ENCODE measurements at regions not wholly inside any gene's neighbourhood (a gene's known extent, or its start where the extent isn't known, plus 50 kb on each side); places are given as distances from the start of the nearest gene placed in this dataset.
A peak's percentile ranks its signal among the peaks of the same experiment; 100 is the strongest.

DNA sequence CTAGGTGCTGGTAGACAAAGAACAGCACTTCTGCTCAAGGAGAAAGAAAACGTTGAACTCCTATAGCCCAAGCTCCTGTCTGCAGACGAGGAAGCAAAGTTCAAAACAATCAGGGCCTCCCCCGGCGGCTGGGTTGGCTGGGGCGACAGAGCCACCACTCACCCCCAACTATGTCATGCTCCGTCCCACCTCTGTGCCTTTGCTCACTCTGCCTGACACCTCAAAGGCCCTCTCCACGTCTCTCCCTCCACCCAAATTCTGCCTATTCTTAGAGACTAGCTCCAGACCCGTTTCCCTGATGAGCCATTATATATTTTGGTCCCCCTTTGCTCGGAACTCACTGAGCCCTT lies 304.3 kb downstream of the TLE3 start:
- no peak for DNase-seq

- no peak for DNase-seq
Measured at GRCh38 chr15:69793781-69794451, 303.8 kb downstream of the TLE3 start.

GRCh38 chr15:69794645-69795469 lies 302.9 kb downstream of the TLE3 start:
- no peak for DNase-seq

DNA sequence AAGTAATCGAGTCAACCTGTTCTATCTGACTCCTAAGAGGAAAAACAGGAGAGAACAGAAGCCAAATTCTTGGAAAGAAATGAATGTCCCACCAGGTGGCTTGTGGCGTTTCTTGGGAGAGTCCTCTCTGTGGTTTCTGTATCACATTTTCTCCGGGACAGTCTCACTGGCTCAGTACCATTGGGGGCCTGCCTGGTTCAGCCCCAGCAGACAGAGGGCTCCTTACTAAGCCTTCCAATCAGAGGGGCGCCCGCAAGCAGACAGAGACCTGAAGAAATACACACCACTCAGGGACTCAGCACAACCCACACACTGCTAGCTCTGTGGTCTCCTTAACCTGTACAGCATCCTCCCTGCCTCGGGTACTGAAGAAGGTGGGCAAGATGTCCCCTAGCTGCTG lies 302.1 kb downstream of the TLE3 start:
- no peak for DNase-seq

DNA sequence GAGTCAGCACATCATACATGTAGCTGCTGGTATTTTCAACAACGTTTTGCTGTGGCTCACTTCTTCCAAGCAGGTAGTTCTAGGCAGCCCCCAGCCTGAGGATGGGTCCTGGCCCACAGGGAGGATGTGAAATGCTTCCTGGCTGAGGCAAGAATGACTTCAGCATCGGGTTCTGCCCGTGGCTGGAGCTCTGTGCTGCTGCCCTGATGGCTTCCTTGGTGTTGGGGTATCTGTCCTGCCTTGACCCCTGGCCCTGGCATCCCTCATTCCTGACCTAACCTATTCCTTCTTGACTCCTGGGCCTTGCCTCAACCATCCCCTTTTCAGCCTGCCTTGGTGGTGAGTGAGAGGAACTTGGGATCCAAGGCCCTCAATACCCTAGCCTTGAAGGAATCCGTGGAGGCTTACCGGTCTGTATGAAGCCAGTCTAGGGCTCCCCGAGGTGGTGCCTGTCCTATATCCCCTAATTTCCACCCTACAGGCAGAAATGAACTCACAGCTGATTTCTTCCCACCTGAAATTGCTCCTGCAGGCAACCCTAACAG lies 300.6 kb downstream of the TLE3 start:
- DNase-seq: no peak

GRCh38 chr15:69797615-69798014 lies 300.1 kb downstream of the TLE3 start:
- DNase-seq: no peak

DNA sequence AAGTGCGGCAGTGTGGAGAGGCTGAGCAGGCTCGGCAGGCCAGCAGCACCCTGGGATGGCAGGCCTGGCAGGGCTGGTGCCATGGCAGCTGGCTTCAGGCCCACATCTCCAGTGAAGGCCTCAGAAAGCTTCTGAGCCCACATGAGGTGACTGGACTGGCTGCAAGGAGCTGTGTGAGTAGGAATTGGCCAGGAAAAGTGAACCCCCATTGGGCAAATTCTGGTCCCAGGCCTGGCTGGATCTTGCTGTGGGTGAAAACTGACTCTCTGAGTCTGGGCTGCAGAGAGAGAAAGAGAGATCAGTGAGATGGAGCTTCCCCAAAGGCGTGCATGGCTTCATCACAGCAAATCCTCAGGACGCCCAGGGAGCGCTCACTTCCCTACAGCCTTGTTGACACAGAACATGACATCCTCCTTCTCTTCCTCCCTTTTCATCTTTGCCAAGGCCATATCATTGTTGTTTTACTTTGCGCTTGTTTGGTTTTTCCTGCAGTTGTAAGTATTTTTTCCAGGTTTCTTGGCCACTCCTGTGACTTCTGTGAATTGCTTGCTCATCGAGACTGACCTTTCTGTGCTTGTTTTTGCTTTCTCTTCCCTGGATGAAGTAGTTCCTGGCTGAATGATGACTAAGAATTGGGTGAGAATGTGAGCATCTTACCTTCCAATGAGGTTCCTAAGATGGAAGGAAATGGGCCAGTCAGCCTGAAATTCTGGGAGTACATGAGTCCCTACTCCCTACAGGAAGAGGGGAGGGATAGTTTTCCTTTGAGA lies 299.1 kb downstream of the TLE3 start:
- no peak for DNase-seq

GRCh38 chr15:69801144-69801543 lies 296.6 kb downstream of the TLE3 start:
- DNase-seq: no peak

DNA sequence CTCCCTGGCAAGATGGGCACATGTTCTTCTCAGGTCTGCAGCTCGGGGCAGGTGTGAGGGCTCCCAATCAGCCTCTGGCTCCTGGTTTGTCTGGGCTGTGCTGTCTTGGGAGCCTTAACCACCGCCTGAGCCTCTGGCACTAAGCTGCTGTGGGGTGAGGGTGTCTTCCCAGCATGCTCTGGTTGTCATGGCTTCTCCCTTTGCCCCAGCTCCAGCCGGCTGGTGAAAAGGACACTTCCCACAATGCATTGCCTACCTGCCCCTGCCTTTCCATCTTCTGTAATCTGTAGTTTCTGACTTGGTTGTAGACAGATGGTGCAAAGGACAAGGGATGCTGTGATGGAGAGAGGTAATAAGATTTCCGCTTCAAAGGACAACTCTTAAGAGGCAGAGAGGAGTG lies 295.3 kb downstream of the TLE3 start:
- no peak for DNase-seq

- no peak for DNase-seq
Measured at GRCh38 chr15:69804786-69805185, 292.9 kb downstream of the TLE3 start.

DNA sequence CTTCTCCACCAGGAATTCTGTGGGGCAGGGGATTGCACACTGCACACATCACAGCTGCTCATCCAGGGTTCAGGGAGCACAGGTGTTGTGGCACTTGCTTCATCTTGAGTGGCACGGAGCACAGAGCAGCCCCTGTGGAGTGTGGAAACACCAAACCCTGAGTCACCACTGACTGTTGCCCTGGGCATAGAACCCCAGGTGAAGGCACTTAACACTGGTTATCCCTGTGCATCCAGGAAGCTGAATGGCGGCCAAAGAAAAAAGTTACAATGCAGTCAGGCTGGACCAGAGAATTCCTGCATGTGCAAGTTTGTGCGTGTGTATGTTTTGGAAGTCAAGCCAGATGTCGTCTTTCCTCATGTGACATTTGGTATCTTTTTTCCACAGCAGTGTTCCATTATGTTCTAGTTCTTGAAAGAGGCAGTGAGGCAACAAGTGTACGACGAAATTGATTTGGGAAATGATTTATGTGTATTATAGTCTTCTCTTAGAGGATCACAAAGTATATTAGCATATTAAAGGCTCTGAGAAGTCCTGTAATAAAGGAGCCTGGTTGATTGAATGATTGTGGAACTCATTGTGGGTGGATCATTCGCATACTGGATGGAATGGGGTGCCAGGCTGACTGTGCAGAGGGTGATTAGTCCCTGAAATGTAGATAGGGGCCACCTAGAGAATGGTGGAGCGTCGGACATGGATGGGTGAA lies 292.3 kb downstream of the TLE3 start:
- no peak for DNase-seq

GRCh38 chr15:69806287-69806915 lies 291.3 kb downstream of the TLE3 start:
- no peak for DNase-seq

- DNase-seq: no peak
Measured at GRCh38 chr15:69807721-69808120, 290.0 kb downstream of the TLE3 start.

- no peak for DNase-seq
Measured at GRCh38 chr15:69808756-69809155, 289.0 kb downstream of the TLE3 start.

DNA sequence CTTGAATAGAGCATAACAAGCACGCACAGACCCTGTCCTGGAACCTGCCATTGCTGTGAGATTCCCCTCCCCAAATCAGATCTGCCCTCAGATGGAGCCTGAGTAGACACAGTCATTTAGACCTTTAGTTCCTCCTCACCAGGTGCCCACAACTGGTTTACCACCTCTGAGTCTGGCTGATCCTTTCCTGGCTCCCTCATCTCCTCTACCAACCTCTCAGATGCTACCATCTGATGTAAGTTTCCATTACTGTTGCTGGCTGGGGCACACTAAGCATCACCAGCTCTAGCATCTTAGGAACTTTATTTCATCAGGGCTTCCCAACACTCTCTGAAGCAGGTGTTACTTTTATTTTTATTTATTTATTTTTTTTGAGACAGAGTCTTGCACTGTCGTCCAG lies 288.3 kb downstream of the TLE3 start:
- DNase-seq: no peak

- peak; percentile 36 for DNase-seq
Measured at GRCh38 chr15:69810431-69811354, 287.0 kb downstream of the TLE3 start.

- DNase-seq: no peak
Measured at GRCh38 chr15:69812861-69813261, 284.9 kb downstream of the TLE3 start.

- no peak for DNase-seq
Measured at GRCh38 chr15:69813881-69814280, 283.8 kb downstream of the TLE3 start.

GRCh38 chr15:69814932-69815331 lies 282.8 kb downstream of the TLE3 start:
- no peak for DNase-seq

DNA sequence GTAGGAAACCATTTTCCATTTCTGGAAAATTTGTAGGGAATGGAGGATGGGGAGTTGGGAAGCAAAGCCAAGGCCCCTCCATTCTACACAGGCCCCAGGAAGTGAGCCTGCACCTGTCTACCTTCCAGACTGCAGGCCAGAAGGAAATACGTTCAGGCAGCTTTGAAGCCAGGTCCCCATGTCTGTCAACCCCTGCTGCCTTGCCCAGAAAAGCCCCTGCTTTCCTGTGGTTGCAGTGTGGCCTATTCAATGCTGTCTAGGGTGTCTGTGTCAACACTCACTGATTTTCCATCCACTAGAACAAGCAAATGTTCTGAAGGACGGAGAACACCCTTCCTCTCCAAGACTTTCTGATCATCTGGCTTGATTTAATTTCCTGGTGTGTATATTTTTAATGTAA lies 281.9 kb downstream of the TLE3 start:
- no peak for DNase-seq
